Right lobe of liver (tissue), 6 donors: ENCODE measurements at regions not wholly inside any gene's neighbourhood (a gene's known extent, or its start where the extent isn't known, plus 50 kb on each side); places are given as distances from the start of the nearest gene placed in this dataset.
A peak's percentile ranks its signal among the peaks of the same experiment; 100 is the strongest.
"Not testable (repeated sequence)": the region's sequence is repeated elsewhere in the genome, so short reads cannot be mapped to it uniquely, and the experiment has no call there.

ENCODE experiments used
- ATAC-seq, 4 donors: fragments of 200-7000 bp; cut with Tn5 transposase; one replicate each; pipeline ENCODE4 v1.9.1; 2020; ENCODE audit warnings: mild to moderate bottlenecking in 4 of 4, moderate library complexity in 4 of 4
- DNase-seq, 3 donors: peaks; one replicate each; pipeline ENCODE4 v3.0.0-alpha.2; 2020
- H3K27ac ChIP-seq, 3 donors: fragments of 200-600 bp; one replicate each; pipeline ENCODE4 v1.8.0; 2022
- H3K27me3 ChIP-seq, 2 donors: fragments of 200-600 bp; one replicate each; pipeline ENCODE4 v1.8.0; 2022
- H3K36me3 ChIP-seq, 4 donors: fragments of 200-600 bp; sonication (generic) in 1 of 4; one replicate each; pipeline versions ENCODE4 v1.5.1 to v1.8.0; 2017 to 2022; ENCODE audit warnings: control low read depth in 1 of 4
- H3K4me1 ChIP-seq, 4 donors: fragments of 200-600 bp; sonication (generic) in 1 of 4; one replicate each; pipeline versions ENCODE4 v1.5.1 to v1.8.0; 2017 to 2022; ENCODE audit warnings: control low read depth in 1 of 4
- H3K4me3 ChIP-seq, 3 donors: fragments of 200-600 bp; one replicate each; pipeline ENCODE4 v1.8.0; 2022
- H3K9me3 ChIP-seq, 4 donors: fragments of 200-600 bp; sonication (generic) in 1 of 4; one replicate each; pipeline versions ENCODE4 v1.5.1 to v1.8.0; 2017 to 2022; ENCODE audit warnings: control low read depth in 1 of 4
- CTCF ChIP-seq, 4 donors: fragments of 200-600 bp in 3 of 4; fragments of 450-650 bp in 1 of 4; IDR thresholded peaks; one replicate each; pipeline versions ENCODE4 v1.5.1 to v1.8.0; 2016 to 2022; ENCODE audit warnings: antibody characterized with exemption in 4 of 4, mild to moderate bottlenecking in 2 of 4
- POLR2A ChIP-seq: fragments of 450-650 bp; IDR thresholded peaks from one replicate; pipeline ENCODE4 v1.6.1; 2017; ENCODE audit warnings: antibody characterized with exemption, mild to moderate bottlenecking
- WGBS: methylation state at CpG from one replicate; pipeline ENCODE4 v1.1.6; 2018; ENCODE audit warnings: low coverage, low lambda C conversion rate; ENCODE audit not compliant: insufficient coverage; ENCODE audit errors: missing lambda C conversion rate; 5-methylcytosine and 5-hydroxymethylcytosine counted together
- intact Hi-C, 2 donors: fragments of 100-400 bp; cut with DNase I; formaldehyde crosslinking; loops; one replicate each; pipeline versions ENCODE4 v1.11.2 to v1.14.1; 2022
- donor health status: DM: no; HTN: yes; CAD: no.
- donor health status: DM: no; HTN: no; CAD: no.
- donor health status: DM: no; HTN: no; CAD: no.
- donor health status: DM: no; HTN: yes; CAD: no.
- donor health status: DM: no; HTN: yes; CAD: no.

DNA sequence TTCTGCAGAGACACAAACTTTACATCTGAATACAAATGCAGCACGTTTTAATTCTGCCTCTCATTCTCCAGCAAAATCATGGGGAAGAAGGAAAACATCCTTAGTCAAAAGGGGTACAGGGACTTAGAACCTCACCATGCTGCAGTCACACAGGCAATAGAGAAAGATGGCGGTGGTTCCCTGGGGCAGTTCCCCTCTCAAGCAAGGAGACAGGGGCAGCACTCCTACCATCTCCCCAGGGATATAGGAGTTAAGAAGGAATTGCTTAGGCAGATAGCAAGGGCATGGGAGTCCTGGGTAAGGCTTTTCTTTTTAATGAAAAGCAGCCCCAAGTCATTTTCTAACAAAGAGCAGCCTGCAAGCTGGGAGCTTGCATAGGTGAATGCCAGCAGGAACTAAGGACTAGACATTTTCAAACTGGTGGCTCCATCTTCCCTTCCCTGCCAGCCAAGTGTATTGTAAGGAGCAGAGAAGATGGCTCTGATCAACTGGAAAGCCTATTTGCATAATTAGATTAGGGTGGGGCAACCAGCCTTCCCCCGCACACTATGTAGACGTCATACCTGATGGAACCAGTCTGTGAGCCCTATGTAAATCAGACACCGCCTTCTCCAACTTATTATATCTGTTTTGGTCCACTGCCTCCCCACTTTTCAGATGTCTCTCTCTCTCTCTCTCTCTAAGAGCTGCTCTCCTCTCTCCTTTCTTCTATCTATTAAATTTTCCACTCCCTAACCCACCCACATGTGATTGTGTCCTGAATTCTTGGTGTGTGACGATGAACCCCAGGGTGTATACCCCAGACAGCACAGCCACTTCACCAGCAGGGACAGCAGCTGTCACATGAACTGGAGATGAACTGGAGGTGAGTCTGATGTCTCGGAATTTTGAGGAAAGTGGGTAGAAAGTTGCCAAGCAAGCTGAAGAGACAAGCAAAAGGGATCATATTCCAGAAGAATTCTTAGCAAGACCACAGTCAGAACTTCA, 514.5 kb downstream of the IRS2 start:
- Histone ChIP-seq H3K4me3 (no peak overlapping the region), H3K4me1 (no peaks in the 10 kb centered on the region), H3K36me3 (no peaks in the 10 kb centered on the region), H3K27me3 (no peaks in the 10 kb centered on the region), H3K27ac (no peak overlapping the region), H3K9me3 (no peaks in the 10 kb centered on the region)
- DNase-seq (no peak), ATAC-seq (no peak)
- WGBS, result 85% methylated on average over 6 of the region's 7 CpGs
- TF ChIP-seq POLR2A (no peak), CTCF (IDR thresholded peaks at IDR 0.05) (no peak)
- intact Hi-C loops, result no loop called here

GRCh38 chr13:109271061-109271460, 515.3 kb downstream of the IRS2 start:
- no peak overlapping the region for H3K4me3 ChIP-seq
- no peaks in the 10 kb centered on the region for H3K9me3 ChIP-seq
- ATAC-seq (no peak), DNase-seq (no peak)
- H3K27ac ChIP-seq, result no peak overlapping the region
- 54% methylated on average over 6 of the region's 9 CpGs for WGBS
- no peaks in the 10 kb centered on the region for H3K4me1 ChIP-seq
- intact Hi-C loops, result no loop called here
- H3K36me3 ChIP-seq, result no peaks in the 10 kb centered on the region
- TF ChIP-seq POLR2A, result no peak
- TF ChIP-seq CTCF (IDR thresholded peaks at IDR 0.05), result no peak
- no peaks in the 10 kb centered on the region for H3K27me3 ChIP-seq

DNA sequence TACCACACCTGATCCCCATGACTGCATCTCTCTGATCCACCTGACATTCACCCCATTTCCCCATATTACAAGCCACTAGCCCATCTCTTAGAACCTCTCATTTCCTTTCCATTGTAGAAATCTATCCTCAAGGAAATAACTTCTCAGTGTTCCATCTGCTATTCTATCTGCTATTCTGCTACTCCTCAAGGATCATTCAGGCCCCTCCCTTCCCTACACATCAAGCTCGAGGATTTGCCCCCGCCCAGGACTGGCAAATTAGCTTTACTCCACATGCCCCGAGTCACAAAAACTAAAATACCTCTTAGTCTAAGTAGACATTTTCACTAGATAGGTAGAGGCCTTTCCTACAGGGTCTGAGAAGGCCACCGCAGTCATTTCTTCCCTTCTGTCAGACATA, 517.0 kb downstream of the IRS2 start:
- H3K36me3 ChIP-seq, H3K4me3 ChIP-seq, ATAC-seq, DNase-seq, H3K27ac ChIP-seq, H3K4me1 ChIP-seq, H3K9me3 ChIP-seq, H3K27me3 ChIP-seq, intact Hi-C loops: not testable (repeated sequence)
- WGBS, result 94% methylated on average over 4 of the region's 4 CpGs

GRCh38 chr13:109268492-109268891, 517.9 kb downstream of the IRS2 start:
- H3K4me1 ChIP-seq, H3K9me3 ChIP-seq, H3K4me3 ChIP-seq, H3K27me3 ChIP-seq, H3K36me3 ChIP-seq, DNase-seq, intact Hi-C loops, H3K27ac ChIP-seq, ATAC-seq: not testable (repeated sequence)
- WGBS, result 96% methylated on average over 3 of the region's 3 CpGs

DNA sequence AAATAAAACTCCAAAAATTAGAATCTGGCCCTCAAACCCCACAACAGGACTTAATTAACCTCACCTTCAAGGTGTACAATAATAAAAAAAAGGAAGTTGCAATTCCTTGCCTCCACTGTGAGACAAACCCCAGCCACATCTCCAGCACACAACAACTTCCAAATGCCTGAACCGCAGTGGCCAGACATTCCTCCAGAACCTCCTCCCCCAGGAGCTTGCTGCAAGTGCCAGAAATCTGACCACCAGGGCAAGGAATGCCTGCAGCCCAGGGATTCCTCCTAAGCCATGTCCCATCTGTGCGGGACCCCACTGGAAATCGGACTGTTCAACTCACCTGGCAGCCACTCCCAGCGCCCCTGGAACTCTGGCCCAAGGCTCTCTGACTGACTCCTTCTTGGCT, 519.0 kb downstream of the IRS2 start:
- WGBS, result 57% methylated on average over 1 of the region's 4 CpGs
- H3K4me3 ChIP-seq, DNase-seq, H3K4me1 ChIP-seq, H3K27ac ChIP-seq, H3K36me3 ChIP-seq, H3K9me3 ChIP-seq, intact Hi-C loops, ATAC-seq, H3K27me3 ChIP-seq: not testable (repeated sequence)

GRCh38 chr13:109265438-109265742, 521.0 kb downstream of the IRS2 start:
- H3K36me3 ChIP-seq, intact Hi-C loops, H3K4me3 ChIP-seq, H3K27ac ChIP-seq, ATAC-seq, H3K9me3 ChIP-seq, DNase-seq, H3K4me1 ChIP-seq, H3K27me3 ChIP-seq: not testable (repeated sequence)
- WGBS, result 79% methylated on average over 8 of the region's 8 CpGs

DNA sequence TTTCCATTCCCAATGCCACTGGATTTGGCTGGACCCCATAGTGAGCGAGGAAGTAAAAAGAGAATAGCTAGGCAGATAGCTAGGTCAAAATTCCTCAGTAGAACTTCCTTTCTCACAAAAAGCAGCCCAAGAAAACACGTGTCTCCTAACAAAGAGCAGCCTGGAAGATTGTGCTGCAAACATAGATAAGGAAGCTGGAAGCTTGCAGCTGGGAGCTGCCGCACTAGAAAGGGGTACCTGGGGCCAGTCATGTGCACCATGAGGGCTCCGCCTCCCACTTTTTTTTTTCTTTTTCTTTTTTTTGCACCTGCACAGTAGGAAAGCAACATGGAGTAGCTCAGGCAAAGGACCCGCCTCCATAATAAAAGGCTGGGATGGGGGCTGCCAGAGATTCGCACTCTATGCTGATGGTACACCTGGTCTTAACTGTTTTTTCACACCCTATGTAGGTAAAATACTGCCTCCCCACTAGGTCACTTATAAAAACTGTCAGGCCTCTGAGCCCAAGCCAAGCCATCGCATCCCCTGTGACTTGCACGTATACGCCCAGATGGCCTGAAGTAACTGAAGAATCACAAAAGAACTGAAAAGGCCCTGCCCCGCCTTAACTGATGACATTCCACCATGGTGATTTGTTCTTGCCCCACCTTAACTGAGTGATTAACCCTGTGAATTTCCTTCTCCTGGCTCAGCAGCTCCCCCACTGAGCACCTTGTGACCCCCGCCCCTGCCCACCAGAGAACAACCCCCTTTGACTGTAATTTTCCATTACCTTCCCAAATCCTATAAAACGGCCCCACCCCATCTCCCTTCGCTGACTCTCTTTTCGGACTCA, 521.6 kb downstream of the IRS2 start:
- intact Hi-C loops, H3K36me3 ChIP-seq, H3K4me3 ChIP-seq, DNase-seq, H3K9me3 ChIP-seq, H3K4me1 ChIP-seq, H3K27ac ChIP-seq, H3K27me3 ChIP-seq: not testable (repeated sequence)
- WGBS, result 74% methylated on average over 9 of the region's 14 CpGs
- ATAC-seq, result peak in 2 of 4 donors; percentile 30 to 71

GRCh38 chr13:109257761-109258157, 528.6 kb downstream of the IRS2 start:
- H3K4me1 ChIP-seq, H3K4me3 ChIP-seq, H3K27me3 ChIP-seq, H3K9me3 ChIP-seq, H3K27ac ChIP-seq, intact Hi-C loops, DNase-seq, ATAC-seq, H3K36me3 ChIP-seq: not testable (repeated sequence)
- WGBS, result 91% methylated on average over 3 of the region's 6 CpGs
